ENCODE measurements at regions not wholly inside any gene's neighbourhood (a gene's known extent, or its start where the extent isn't known, plus 50 kb on each side); places are given as distances from the start of the nearest gene placed in this dataset.

DNA sequence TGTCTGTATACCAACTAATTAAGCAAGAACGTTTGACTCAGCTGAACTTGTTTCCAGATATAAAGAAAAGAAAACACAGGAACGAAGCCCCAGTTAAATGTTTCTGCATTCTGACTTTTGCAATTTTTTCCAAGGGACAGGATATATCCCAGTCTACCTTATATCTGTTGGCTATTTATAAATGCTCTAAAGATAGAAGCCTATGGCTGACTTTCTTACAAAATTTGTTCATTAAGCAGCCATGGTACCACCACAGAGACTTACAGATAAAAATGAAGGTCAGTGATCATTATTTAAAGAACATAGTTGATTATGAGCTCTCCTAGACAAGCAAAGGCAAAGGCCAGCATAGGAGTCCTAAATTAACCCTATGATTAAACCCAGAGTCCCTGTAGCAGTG, 462.7 kb upstream of the SPHKAP start:
- Histone ChIP-seq H2AFZ (ENCODE audit: low read depth, low read length, severe bottlenecking) (no peak overlapping the region), H3K36me3 (ENCODE audit: low read length) (no peaks in the 10 kb centered on the region), H3K27ac (ENCODE audit: low read depth, low read length) (no peak overlapping the region), H3K79me2 (ENCODE audit: insufficient read depth, low read length) (no peaks in the 10 kb centered on the region), H3K9me3 (ENCODE audit: insufficient read depth, low read length) (no peaks in the 10 kb centered on the region), H3K4me2 (ENCODE audit: low read depth, low read length, poor library complexity, severe bottlenecking) (no peak overlapping the region), H3K27me3 (ENCODE audit: low read length) (no peaks in the 10 kb centered on the region), H3K4me3 (ENCODE audit: insufficient read depth, low read length, poor library complexity, severe bottlenecking) (no peak overlapping the region), H3K9me2 (replicated peaks; ENCODE audit: insufficient read depth, low read length) (no peaks in the 10 kb centered on the region), H4K20me1 (ENCODE audit: low read depth, low read length) (no peaks in the 10 kb centered on the region), H3K9ac (ENCODE audit: low read length) (no peak overlapping the region), H3F3A (ENCODE audit: insufficient read depth) (no peaks in the 10 kb centered on the region)
- TF ChIP-seq, protein P1, sequence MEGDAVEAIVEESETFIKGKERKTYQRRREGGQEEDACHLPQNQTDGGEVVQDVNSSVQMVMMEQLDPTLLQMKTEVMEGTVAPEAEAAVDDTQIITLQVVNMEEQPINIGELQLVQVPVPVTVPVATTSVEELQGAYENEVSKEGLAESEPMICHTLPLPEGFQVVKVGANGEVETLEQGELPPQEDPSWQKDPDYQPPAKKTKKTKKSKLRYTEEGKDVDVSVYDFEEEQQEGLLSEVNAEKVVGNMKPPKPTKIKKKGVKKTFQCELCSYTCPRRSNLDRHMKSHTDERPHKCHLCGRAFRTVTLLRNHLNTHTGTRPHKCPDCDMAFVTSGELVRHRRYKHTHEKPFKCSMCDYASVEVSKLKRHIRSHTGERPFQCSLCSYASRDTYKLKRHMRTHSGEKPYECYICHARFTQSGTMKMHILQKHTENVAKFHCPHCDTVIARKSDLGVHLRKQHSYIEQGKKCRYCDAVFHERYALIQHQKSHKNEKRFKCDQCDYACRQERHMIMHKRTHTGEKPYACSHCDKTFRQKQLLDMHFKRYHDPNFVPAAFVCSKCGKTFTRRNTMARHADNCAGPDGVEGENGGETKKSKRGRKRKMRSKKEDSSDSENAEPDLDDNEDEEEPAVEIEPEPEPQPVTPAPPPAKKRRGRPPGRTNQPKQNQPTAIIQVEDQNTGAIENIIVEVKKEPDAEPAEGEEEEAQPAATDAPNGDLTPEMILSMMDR (IDR thresholded peaks at IDR 0.05; ENCODE audit: insufficient read depth, low read length, poor library complexity, severe bottlenecking), result no peak
- TF ChIP-seq EZH2phosphoT487 (conservative IDR thresholded peaks at IDR 0.05; ENCODE audit: low read length), result no peak

DNA sequence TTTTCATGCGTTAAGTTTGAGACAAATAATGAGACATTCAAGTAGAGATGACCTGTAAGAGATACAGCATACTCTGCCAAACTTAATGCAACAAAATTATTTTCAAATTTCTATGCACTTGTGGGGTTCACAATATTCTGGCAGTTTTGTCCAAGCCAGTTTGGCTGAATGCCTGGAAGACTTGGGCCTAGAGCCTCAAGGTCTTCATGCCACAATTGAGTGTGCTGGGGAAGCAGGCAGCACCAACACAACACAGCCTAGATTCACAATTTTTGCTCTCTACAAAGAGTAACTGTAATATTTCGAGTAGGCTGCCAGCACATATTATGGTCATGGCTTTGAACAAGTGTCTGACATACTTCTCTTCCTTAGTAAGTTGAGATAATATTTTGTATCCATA, 461.4 kb upstream of the SPHKAP start:
- H3K9ac ChIP-seq (ENCODE audit: low read length), result no peak overlapping the region
- H3K9me3 ChIP-seq (ENCODE audit: insufficient read depth, low read length), result no peaks in the 10 kb centered on the region
- H3F3A ChIP-seq (ENCODE audit: insufficient read depth), result no peaks in the 10 kb centered on the region
- no peak overlapping the region for H3K4me3 ChIP-seq (ENCODE audit: insufficient read depth, low read length, poor library complexity, severe bottlenecking)
- no peak for TF ChIP-seq EZH2phosphoT487 (conservative IDR thresholded peaks at IDR 0.05; ENCODE audit: low read length)
- TF ChIP-seq, protein P1 (IDR thresholded peaks at IDR 0.05; ENCODE audit: insufficient read depth, low read length, poor library complexity, severe bottlenecking), result no peak
- no peaks in the 10 kb centered on the region for H3K27me3 ChIP-seq (ENCODE audit: low read length)
- no peak overlapping the region for H3K27ac ChIP-seq (ENCODE audit: low read depth, low read length)
- no peak overlapping the region for H3K4me2 ChIP-seq (ENCODE audit: low read depth, low read length, poor library complexity, severe bottlenecking)
- H3K36me3 ChIP-seq (ENCODE audit: low read length), result no peaks in the 10 kb centered on the region
- no peak overlapping the region for H2AFZ ChIP-seq (ENCODE audit: low read depth, low read length, severe bottlenecking)
- no peaks in the 10 kb centered on the region for H3K9me2 ChIP-seq (replicated peaks; ENCODE audit: insufficient read depth, low read length)
- no peaks in the 10 kb centered on the region for H4K20me1 ChIP-seq (ENCODE audit: low read depth, low read length)
- no peaks in the 10 kb centered on the region for H3K79me2 ChIP-seq (ENCODE audit: insufficient read depth, low read length)

DNA sequence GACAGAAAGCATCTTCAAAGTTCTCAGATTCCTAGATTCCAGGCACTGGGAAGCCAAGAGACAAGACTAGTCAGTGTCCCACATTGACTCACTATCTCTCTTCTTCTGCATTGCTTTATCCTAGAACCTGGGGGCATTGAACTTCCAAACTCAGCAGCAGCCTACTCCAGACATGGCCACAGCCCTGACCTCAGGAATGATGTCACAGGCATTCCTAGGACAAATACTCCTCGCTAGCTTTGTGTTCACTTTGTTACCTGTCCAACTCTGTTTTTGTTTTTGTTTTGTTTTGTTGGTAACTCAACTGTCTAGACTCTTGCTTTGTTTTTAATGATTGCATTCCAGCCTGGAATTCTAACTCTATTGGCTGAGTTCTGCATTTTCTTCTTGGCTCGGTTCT, 449.3 kb upstream of the SPHKAP start:
- Histone ChIP-seq H4K20me1 (ENCODE audit: low read depth, low read length) (no peaks in the 10 kb centered on the region), H2AFZ (ENCODE audit: low read depth, low read length, severe bottlenecking) (no peak overlapping the region), H3K36me3 (ENCODE audit: low read length) (no peaks in the 10 kb centered on the region), H3K27ac (ENCODE audit: low read depth, low read length) (no peak overlapping the region), H3F3A (ENCODE audit: insufficient read depth) (no peaks in the 10 kb centered on the region), H3K27me3 (ENCODE audit: low read length) (no peaks in the 10 kb centered on the region), H3K4me3 (ENCODE audit: insufficient read depth, low read length, poor library complexity, severe bottlenecking) (no peak overlapping the region), H3K79me2 (ENCODE audit: insufficient read depth, low read length) (no peaks in the 10 kb centered on the region), H3K9ac (ENCODE audit: low read length) (no peak overlapping the region), H3K9me2 (replicated peaks; ENCODE audit: insufficient read depth, low read length) (no peaks in the 10 kb centered on the region), H3K4me2 (ENCODE audit: low read depth, low read length, poor library complexity, severe bottlenecking) (no peak overlapping the region), H3K9me3 (ENCODE audit: insufficient read depth, low read length) (no peaks in the 10 kb centered on the region)
- TF ChIP-seq EZH2phosphoT487 (conservative IDR thresholded peaks at IDR 0.05; ENCODE audit: low read length), result no peak
- TF ChIP-seq, protein P1 (IDR thresholded peaks at IDR 0.05; ENCODE audit: insufficient read depth, low read length, poor library complexity, severe bottlenecking), result no peak
